Left colon (tissue), 2 donors: ENCODE measurements at regions not wholly inside any gene's neighbourhood (a gene's known extent, or its start where the extent isn't known, plus 50 kb on each side); places are given as distances from the start of the nearest gene placed in this dataset.

ENCODE experiments used
- ATAC-seq: fragments of 200-7000 bp; cut with Tn5 transposase; one replicate; pipeline ENCODE4 v1.9.1; 2020; ENCODE audit warnings: mild to moderate bottlenecking, moderate library complexity
- DNase-seq, 2 donors: peaks; one replicate each; pipeline ENCODE4 v3.0.0-alpha.2; 2020
- intact Hi-C, 2 donors: fragments of 100-400 bp; cut with DNase I in 1 of 2; cut with micrococcal nuclease in 1 of 2; formaldehyde crosslinking; loops; one replicate each; pipeline versions ENCODE4 v1.11.2 to v1.14.0; 2022; cut with DNase I, micrococcal nuclease
- donor health status: DM: no; HTN: no; CAD: no.
- donor health status: DM: yes; HTN: yes; CAD: no.

DNA sequence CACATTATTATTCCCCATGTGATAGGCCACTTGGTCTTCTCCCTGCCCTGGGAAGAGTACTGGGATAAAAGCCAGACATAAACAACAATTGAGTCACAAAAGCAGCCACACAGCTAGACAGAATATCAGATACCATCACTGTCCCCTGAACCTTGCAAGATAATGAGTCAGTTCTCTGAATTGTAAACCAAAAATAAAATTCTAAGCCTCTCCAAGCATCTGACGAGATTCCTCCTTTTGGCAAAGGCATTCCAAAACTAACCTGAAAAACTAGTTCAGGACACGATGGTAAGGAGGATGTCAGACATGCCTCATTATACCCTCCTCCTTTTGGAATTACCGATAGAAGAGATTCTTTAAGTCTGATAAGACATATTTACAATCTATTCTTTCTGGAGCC, 450.7 kb downstream of the HTR7 start:
- ATAC-seq (no peak), DNase-seq (no peak)
- intact Hi-C loops = no loop called here

DNA sequence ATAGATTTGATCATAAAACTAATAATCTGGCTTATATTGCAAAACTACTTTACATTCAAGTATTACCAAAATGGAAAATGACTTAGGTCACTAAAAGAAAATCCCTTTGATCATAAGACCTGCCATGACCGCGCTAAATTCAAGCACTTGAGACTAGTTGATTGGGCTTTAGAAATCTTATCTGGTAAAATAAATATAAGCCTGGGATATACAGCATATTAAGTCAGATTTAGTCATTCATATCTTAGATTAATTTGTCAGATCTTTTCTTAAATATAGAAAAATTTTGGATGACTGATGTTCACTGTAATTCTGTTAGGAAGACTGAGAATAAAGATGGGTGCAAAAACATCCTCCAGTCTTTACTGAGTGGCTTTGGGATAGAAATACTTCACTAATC, 450.0 kb downstream of the HTR7 start:
- intact Hi-C loops = no loop called here
- no peak for DNase-seq

DNA sequence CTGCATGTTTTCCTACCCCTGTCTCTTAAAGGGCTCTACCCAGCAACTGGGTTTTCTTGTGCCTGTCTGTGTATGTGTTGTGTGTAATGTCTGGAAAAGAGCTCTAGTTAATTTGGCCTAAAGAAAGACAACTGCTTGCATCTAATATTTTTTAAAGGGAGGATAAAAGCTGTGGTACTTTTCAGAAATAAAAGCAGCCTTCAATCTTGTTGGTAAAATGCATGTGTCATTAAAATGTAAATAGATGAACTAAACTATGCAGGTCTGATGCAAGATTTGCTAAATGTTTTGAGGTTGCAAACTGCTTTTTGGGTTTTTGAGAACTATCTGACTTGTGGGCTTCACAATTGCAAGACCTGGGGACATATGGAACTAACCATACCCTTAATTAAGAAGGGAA, 445.3 kb downstream of the HTR7 start:
- ATAC-seq (no peak), DNase-seq (no peak)
- intact Hi-C loops = no loop called here

More for the DNA sequence above, 450.0 kb downstream of the HTR7 start:
- no peak for ATAC-seq

DNA sequence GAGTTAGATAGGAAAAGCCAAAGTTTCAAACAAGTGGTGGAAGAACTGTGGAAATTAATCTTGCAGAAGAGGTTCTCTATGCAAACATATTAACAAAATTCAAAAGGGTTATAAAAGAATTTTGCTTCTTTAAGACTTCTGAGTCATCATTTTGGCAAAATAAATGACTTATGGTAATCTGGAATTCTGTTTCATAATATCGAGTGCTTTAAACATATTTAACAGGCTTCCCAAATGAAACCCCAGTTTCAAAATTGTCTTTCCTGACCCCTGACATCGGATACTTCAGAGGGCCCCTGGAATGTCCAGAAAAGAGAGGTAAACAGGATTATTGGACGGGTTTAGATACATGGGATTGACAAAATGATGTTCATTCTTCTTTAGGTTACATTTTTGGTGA, 444.6 kb downstream of the HTR7 start:
- DNase-seq (no peak), ATAC-seq (no peak)
- intact Hi-C loops = no loop called here

DNA sequence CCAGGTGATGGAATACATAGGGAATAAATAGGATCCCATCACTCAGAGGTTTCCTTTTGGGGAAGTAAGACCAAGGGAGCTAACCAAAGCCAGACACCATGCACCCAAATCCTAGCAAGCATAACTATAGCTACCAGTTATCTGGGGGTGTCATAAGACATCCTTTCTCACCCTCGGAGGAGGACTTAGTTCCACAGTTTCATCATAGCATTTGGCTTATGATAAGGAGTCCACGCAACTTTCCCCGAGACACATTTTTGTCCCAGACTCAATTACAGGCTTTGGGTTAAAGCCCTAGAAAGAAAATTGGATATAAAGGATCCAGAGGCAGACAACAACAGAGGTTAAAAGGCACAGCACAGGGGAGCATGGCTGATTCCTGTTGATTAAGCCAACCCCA, 442.9 kb downstream of the HTR7 start:
- intact Hi-C loops = no loop called here
- DNase-seq (no peak), ATAC-seq (no peak)

DNA sequence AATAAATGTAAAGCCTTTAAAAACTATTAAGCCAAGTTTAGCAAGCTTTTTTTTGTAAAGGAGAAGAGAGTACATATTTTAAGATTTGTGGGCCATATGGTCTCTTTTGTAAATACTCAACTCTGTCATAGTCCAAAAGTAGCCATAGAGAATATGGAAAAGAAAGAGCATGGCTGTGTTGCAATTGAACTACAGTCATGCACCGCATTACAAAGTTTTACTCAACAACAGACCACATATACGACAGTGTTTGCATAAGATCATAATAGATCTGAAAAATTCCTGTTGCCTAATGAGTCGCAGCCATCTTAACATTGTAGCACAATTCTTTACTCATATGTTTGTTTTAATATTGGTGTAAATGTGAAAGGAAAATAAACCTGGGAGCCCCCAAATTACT, 440.8 kb downstream of the HTR7 start:
- intact Hi-C loops = no loop called here
- DNase-seq = no peak
- no peak for ATAC-seq

DNA sequence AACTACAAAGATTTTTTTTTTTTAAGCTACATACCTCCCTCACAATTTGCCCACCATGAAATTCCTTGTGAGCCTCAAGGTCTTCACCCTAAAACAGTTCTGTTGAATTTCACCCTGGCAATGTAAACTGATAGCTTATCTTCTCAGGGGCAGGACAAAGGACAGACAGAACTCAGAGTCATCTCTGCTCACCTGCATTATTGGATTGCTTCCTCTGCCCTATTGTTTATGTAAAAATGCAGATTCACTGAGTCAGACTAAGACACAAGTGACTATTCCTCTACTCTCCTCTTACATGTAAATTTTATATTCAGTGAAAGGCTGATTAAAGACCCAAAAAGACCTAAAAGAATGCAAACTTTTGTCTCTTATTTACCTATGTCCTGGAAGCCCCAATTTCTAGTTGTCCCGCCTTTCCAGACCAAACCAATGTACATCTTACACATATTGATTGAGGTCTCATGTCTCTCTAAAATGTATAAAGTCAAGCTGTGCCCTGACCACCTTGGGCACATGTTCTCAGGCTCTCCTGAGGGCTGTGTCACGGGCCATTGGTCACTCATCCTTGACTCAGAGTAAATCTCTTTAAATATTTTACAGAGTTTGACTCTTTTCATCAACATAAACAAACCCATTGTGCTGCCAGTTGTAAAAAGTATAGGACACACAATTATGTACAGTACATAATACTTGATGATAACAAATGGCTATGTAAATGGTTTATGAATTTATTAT, 440.2 kb downstream of the HTR7 start:
- ATAC-seq = no peak
- intact Hi-C loops = no loop called here
- no peak for DNase-seq

DNA sequence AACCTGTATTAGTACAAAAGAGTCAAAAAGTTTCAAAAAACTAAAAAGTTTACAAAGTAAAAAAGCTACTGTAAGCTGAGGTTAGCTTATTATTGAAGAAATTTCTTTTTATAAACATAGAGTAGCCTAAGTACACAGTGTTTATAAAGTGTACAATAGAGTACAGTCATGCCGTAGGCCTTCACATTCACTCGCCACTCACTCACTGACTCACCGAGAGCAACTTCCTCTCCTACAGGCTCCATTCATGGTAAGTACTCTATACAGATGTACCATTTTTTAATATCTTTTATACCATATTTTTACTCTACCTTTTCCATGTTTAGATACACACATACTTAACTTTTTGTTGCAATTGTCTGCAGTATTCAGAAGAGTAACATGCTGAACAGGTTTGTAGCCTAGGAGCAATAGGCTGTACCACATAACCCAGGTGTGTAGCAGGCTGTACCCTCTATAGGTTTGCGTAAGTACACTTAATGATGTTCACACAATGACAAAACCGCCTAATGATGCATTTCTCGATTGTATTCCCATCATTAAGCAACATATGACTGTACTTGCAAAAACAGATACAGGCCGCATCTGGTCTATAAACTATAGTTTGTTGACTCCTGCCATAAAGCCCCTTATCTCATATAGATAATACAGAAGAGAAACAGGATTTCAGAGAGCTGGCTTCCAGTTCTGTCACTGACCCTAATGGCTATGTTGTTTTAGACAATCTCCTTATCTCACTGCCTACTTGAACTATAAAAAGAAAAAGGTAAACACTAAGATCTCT, 438.8 kb downstream of the HTR7 start:
- no peak for DNase-seq
- ATAC-seq = no peak
- intact Hi-C loops = no loop called here

DNA sequence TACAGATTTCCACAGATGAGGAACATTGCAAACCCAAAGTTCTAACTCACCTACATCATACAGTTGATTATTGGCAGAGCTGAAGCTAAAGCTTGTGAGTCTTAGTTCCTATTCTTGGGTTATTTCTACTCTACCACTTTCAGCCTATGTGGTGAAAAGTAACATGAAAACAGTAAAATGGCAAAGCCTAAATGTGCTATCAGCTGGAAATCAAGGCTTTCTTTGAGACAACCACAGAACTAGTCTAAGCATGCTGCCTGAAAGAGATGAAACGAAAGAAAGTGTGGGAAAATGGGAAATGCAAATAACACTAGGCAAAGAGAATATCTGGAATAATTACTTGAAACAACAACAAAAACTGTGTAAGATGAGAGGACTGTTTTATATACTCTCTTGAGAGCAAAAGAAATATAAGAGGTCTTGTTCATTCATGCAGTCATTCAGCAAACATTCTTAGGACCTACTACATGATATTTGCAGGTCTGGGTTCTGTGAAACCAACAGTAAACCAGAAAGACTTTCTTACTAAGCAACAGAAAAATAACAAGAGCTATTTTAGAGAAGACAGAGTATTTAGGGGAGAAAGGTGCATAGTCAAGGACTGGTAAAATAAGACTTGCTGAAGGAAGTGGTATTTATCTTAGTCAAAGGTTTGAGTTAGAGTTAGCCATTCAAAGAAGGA, 437.1 kb downstream of the HTR7 start:
- DNase-seq (no peak), ATAC-seq (no peak)
- intact Hi-C loops = no loop called here

DNA sequence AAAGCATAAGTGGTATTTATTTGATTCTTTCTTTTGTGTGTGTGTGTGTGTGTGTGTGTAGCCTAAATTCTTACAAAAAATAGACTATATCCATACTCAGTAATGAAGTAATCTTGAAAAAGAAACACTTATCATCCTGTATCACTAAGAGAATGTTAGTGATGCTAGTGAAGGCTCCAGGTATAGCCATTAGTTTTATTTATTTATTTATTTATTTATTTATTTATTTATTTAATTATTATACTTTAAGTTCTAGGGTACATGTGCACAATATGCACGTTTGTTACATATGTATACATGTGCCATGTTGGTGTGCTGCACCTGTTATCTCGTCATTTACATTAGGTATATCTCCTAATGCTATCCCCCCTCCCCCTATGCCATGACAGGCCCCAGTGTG, 436.0 kb downstream of the HTR7 start:
- ATAC-seq (no peak), DNase-seq (no peak)
- intact Hi-C loops = no loop called here

DNA sequence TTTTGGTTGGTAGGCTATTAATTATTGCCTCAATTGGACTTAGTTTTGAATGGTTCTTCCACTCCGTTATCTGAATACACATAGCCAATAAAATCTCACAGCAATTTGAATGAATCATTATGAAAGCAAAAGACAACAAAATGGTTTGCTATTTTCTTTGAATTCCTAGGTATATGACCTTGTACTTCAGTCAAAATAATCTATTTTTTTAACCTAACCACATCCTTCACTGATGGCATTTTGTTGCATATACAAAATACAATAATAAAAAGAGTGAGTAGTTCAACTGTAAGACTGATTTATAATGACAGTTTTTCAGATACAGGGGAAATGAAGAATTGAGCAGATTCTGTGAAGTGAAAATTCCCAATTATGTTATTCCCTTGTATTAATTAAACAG, 433.1 kb downstream of the HTR7 start:
- no peak for ATAC-seq
- no peak for DNase-seq
- intact Hi-C loops = no loop called here

DNA sequence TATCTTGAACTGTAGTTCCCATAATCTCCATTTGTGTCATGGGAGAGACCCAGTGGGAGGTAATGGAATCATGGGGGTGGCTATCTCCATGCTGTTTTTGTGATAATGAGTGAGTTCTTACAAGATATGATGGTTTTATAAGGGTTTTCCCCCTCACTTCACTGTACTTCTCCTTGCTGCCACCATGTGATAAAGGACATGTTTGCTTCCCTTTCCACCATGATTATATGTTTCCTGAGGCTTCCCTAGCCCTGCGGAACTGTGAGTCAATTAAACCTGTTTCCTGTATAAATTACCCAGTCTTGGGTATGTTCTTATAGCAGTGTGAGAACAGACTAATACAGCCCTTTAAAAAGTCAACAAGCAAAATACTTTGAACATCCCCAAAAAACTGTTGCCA, 427.7 kb downstream of the HTR7 start:
- intact Hi-C loops = no loop called here
- ATAC-seq (no peak), DNase-seq (no peak)

DNA sequence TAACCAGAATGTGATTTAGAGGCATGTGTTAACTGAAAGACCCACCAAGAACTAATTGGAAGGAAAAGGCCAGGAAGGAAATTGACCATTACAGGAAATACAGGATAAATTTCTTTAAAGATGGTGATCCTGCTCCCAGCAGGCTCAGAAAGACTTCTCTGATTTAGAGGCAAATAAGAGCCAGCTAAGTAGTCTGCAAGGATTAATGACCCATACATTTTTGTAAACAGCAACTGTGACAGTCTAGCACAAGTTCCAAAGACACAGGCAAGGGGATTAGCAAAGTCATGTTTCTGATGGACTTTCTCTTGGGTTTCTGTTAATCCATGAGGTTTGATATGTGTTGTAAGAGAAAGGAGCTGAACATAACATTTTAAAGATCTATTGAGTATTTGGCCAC, 425.0 kb downstream of the HTR7 start:
- intact Hi-C loops = no loop called here
- no peak for ATAC-seq
- DNase-seq = no peak

DNA sequence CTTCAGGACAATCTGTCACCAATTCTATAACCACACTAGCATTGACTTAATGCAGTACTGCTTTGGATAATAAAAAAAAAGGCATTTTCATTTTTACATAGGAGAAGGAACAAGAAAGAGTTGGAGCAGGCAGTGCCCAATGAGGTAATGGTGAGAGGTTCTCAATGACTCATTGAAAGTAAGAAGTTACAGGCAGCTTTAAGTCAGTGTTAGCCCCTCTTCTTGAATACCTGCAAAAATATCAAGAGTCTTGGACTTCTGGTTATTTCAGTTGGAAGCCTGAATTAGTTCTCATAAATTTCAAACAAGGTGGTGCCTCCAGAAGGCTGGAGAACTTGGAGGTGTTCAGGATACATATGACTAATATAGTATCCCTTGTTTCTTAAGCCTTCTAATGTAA, 422.5 kb downstream of the HTR7 start:
- intact Hi-C loops = no loop called here
- DNase-seq = no peak
- ATAC-seq = no peak

DNA sequence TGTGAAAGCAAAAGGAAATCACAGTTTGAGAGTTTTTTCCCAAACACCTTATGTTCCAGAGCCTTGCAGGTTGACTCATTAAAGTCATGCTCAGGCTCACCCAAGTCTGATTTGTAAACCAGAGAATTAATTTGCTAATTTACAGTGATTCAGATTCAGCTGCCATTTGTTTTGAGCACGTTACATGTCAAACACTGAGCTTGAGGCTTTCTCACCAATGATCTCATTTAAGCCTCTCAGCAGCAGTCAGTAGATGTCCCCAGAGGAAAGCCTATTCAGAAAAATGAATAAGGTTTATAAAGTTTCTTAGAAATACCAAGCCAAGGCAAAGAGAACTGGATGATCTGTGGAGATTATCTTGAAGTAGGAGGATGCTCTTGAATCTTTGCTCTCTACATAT, 420.4 kb downstream of the HTR7 start:
- DNase-seq (no peak), ATAC-seq (no peak)
- intact Hi-C loops = no loop called here

DNA sequence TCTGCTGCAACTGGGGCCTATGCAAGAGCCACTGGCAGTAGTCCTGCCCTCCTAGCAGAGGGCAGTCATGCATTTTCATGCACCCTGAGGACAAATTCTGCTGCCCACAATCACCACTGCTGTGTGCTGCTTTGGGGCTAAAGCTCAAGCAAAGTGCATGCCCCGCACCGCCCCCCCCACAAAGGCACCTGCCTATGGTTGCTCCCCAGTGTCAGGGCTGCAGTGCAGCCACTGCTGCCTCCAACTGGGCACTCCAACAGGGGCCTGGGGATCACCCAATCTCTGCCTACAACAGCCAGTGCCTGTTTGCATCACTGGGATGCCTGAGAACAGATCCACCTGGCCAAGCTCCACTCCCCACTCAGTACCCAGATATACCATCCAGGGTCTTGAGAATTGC, 417.0 kb downstream of the HTR7 start:
- no peak for ATAC-seq

DNA sequence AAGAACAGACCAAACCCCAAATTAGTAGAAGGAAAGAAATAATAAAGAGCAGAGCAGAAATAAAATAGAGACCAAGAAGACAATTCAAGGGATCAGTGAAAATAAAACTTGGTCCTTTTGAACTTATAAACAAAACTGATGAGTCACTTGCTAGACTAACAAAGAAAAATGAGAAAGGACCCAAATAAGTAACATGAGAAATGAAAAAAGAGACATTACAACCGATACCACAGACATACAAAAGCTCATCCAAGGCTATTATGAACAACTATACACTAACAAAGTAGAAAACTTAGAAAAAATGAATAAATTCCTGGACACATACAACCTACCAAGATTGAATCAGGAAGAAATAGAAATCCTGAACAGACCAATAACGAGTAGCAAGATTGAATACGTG, 414.5 kb downstream of the HTR7 start:
- DNase-seq = no peak
- ATAC-seq = no peak
- intact Hi-C loops = no loop called here

More for the DNA sequence above, 417.0 kb downstream of the HTR7 start:
- no peak for DNase-seq
- intact Hi-C loops = no loop called here

DNA sequence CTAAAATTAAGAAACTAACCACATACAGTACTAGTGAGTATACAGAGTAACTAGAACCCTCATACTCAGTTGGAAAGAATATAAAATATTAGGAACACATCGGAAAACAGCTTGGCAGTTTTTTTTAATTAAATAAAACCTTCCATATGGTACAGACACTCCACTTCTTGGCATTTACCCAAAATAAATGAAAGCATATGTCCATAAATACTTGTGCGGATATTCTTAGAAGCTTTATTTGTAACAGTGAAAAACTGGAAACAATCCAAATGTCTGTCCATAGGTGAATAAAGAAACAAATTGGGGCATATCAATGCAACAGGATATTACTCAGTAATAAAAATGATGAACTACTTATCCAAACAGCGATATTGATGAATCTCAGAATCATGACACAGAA, 410.0 kb downstream of the HTR7 start:
- intact Hi-C loops = no loop called here
- DNase-seq (no peak), ATAC-seq (no peak)

DNA sequence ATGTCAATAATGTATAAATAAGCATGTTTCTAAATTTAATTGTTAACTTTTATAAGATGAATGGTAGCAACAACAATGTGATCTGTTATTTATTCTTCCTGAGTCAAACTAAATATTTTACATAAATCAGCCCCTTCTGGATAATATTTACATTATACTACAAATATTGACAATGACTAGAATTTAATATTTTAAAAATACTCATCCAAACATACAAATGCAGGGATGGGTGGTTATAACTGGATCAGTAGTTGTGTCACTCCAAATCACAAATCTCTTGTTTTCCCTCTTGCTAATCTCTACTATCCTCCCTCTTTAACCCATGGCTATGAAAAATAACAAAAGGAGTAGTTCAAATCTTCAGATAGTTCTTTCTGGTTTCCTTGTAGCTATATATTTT, 407.0 kb downstream of the HTR7 start:
- intact Hi-C loops = no loop called here
- DNase-seq = no peak
- no peak for ATAC-seq

DNA sequence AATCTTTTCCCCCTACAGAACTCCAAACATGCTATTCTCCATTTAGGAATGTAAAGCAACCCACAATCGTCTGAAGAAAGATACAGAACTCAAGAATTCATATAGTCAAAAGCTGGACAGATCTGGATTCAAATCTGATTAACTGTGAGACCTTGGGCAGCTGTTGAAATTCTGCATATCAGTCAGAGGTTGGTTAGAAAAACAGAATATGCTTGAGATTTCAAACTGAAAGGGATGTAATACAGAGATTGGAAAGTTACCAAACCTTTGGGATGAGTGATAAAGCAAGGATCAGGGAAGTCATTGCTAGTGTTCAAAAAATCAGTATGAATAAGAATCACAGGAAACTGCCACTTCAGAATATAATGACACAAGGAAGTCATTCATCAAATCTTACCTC, 406.6 kb downstream of the HTR7 start:
- DNase-seq = no peak
- intact Hi-C loops = no loop called here
- ATAC-seq = no peak
